Frontal cortex (tissue), 3 donors: ENCODE measurements at regions not wholly inside any gene's neighbourhood (a gene's known extent, or its start where the extent isn't known, plus 50 kb on each side); places are given as distances from the start of the nearest gene placed in this dataset.
"Not testable (repeated sequence)": the region's sequence is repeated elsewhere in the genome, so short reads cannot be mapped to it uniquely, and the experiment has no call there.

Source experiments
- DNase-seq, 2 donors: peaks; one replicate each; pipeline ENCODE4 v3.0.0; 2012; ENCODE audit warnings: low spot score in 2 of 2
- FAIRE-seq: peaks from 2 replicates; lab custom pipeline; 2012; peaks lifted over from hg19 to GRCh38; lab: Jason Lieb, UNC
- donor health status: control.
- donor health status: control.
- donor health status: control.

DNA sequence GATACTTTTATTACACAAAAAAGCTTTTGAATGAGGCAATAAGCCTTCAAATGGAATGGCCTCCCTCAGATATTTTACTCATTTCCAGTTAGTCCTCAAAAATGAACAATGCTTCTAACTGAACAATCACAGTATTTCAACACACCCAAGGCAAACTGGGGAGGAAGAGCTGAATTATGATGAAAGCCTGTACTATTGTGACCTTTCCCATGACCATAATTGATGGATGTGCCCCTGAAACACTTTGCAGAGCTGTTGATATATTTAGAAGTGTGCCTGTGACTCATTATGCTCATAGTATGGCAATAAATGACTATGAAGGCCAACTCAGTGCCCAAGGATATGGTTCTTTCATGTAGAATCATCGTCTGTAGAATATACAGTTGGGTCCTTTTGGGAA, 248.1 kb downstream of the AHR start:
- no peak for FAIRE-seq
- no peak for DNase-seq

DNA sequence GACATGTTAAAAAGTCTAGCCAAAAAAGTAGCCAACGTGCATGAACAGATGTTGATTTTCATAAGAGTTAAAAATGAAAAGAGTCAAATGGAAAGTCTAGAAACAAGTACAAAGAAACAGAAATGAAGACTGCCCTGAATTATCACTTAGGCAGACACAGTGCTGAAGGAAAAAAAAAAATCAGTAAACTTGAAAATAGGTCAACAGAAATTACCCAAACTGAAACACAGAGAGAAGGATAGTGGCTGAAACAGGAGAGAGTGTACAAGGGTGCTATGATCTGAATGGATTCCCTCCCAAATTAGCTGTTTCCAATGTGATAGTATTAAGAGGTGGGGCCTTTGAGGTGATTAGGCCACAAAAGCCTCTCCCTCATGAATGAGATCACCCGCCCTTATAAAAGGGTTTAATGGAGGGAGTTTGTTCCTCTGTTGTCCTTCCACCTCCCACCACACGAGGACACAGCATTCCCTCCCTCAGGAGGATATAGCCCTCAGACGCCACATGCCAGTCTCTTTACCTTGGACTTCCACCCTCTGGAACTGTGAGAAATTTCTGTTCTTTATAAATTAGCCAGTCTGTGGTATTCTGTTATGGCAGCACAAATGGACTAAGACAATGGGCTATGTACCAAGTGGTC, 249.7 kb downstream of the AHR start:
- DNase-seq: no peak
- no peak for FAIRE-seq

DNA sequence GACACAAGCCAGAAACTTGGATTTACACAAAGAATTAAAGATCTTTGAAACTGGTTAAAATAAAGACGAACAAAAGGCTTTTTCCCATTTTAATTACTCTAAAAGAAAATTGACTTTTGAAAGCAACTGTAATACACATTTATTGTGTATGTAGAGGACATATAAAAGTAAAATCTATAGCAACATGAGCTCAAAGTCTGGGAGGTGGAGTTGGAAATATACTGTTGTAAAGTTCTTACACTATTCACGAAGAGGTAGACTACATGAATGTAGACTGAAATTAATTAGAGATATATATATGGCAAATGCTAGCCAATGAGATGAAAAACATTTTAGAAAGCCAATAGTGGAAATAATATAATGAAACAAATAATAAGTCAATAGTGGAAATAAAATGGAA, 251.0 kb downstream of the AHR start:
- no peak for DNase-seq
- no peak for FAIRE-seq

DNA sequence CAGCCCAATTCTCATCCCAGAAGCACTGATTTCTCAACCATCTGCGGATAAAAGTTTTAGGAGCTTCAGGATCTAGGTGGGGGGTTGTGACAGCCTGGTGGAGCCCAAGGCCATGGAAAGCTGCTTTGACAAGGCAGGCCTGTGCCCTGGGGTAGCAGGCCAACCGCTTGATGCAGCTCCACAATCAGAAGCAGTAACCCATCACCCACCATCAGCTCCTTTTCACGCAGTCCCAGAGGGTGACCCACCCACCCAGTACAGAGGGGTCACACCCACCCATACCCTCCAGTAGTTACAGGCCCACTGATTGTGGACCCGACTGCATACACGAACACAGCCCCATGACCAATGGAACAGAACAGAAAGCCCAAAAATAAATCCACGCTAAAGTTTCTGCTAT, 253.9 kb downstream of the AHR start:
- no peak for DNase-seq
- FAIRE-seq: no peak

DNA sequence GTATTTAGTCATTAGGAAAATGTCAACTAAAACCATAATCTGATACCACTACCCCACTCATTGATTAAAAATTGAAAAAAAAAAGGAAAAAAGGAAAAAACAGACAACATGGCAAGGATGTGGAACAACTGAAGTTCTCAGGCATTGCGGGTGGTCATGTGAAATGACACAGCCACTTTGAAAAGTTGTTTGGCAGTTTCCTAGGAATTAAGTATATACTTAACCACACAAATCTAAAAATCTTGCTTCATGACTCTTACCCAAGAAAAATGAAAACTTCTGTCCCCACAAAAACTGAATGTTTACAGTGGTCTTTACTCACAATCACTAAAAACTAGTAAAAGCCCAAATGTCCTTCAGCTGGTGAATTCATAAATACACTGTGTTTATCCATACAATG, 254.5 kb downstream of the AHR start:
- no peak for FAIRE-seq
- no peak for DNase-seq

DNA sequence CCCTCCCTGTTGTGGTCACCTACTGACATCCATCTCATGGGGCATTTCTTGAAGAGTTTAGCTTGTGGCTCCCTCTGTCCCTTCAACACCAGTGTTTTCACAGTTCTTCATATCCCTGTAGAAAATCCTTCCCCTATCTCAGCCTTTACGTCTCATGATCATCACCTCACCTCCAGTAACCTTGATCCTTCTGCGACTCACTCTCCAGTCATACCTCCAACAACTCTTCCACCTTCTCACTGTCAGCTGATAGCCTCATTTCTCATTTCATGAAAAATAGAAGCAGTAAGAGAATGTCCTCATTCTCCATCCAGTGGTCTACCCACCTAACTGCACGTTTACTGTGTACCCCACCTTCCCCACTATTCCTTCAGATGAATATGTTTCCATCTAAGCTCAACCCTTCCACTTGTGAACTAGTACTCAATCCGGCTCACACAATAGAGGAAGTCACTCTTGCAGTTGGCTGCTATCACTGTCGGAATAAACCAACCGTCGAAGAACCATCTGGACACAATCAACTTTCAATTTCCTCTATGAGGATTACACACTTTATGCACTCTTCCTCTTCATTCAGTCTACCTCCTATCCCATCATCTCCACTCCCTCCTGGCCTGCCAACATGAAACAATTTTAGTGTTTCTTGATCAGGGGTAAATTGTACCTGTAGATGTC, 256.0 kb downstream of the AHR start:
- FAIRE-seq: no peak
- DNase-seq: no peak

DNA sequence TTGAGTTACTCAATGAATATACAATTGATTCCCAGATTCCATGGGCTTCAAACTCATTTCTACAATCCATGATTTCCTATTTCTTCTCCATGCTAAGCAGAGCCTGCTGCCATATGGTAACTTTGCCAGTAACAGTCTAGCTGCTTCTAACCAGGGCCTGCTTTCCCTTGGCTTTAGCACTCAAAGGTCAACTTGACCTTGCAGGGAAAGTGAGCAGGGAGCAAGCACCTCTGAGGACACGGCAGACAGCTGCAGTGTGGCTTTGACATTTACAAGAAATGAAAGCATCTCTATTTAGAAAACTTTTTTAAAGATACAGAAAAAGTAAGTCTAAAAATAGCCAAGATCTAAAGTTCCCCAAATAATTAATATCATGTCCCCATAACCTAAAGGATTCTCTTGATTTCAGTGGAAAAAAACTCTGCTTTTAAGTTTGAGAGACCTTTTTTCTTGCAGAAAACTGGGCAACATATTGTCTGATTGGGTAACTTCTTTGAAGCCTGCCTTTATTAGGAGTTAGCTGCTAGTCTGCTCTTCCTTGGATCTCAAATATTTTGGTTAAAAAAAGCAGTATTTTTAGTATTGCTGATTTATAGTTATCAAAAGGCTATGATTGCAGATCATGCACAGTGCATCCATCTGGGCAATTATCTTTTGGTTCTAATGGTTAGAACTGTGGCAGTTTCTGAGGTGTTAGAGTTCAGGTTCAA, 257.9 kb downstream of the AHR start:
- FAIRE-seq (no peak), DNase-seq (no peak)

DNA sequence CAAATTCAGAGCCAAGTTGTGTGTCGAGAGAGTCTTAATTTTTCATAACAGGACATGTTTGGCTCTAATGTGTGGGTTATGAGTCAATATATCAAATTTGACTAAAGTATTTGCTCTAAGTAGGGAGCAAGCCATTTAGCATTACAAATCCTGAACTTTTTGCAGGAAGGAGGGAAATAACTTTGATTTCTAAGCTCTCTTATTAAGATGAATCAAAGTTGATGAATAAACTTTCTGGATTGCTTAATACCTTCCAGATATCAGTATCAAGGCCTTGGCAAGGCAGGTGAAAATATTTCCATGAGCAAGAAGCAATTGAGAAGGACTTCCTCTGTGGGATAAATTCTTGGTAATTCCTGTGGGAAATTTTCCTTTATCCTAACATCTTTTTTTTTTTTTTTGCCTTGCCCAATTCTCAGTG, 258.8 kb downstream of the AHR start:
- DNase-seq: no peak
- no peak for FAIRE-seq

DNA sequence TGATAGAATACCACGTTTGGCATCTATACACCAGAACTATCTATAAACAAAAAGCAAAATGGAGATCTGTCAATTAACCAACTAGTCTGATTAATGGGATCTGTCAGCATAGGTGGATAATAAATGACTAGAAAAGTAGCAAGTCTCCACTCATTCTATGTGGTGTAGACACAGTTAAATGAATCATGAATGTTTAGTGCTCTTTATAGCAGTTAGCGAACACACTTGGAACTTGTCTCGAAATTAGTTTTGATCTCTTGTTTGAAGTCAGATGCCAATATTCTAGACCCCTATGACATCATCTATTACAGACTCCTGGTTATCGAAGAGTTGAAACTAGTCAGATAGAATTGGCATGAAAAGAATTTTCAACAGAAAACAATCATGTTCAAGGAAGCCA, 259.7 kb downstream of the AHR start:
- DNase-seq (no peak), FAIRE-seq (no peak)

DNA sequence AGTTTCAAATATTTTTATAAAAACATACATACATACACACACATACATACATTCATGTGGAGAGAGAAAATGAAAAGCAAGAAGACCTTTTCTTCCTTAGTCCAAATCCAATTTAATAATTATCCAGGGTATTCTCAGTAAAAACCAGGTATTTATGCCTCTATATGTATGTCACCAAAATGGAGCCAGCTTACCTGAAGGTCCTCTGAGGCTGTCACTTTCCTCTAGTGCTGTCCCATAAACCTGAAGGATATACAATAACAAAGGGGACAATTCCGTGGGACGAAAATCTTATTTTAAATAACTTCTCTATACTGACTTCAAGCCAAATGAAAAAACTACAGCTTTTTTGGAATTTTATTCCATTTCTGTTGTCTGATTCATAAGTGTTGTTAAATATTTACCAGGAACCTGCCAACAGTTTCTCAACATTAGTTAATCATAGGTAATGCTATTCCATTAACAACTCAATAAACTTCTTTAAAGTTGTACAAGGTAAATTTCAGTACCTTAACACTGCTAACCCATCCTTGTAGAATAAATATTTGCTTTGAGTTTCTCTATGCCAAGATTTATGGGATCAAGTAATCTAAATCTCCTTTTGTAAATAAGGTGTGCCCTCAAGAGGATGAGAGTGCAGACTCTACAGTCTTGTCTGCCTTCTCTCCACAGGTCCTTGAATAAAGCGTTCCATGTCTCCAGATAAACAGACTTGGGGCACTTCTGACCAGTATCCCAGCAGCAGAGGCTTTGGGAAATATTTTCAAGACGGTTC, 260.3 kb downstream of the AHR start:
- no peak for FAIRE-seq

DNA sequence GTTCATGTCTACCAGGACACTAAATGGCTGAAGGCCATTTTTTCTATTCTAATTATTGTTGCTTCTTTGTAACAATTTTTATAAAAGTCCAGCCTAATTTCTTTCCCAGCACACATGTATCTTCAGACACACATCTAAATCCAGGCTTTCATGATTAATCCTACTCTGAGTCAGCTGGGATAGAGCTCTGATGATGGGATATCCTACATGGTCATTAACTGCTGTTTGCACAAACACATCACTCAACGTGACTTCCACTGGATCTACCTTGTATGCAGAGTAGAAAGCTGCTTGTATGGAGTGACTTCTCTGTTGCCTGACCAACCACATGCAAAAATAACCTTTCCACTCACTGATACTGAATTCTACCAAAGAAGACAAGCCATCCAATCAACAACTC, 260.9 kb downstream of the AHR start:
- no peak for FAIRE-seq
- DNase-seq: no peak

More for the DNA sequence above, 260.3 kb downstream of the AHR start:
- no peak for DNase-seq

DNA sequence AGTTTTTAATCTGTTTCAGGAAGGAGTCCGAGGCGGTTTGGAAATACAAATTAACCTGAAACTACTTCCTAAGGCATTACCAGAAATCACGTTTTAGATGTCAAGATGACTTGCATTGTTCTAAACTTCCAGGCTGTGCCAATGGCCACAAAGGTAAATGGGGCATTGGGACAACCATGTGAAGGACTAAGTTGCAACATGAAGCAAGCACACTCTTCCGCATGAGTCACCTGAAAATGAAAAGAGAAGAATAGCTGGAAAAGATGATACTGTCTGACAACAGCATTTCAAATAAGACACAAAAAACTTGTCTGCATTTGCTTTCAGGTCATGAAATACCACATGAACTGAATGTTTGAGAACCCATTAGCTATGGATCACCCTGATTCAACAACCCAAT, 262.1 kb downstream of the AHR start:
- no peak for FAIRE-seq
- DNase-seq: no peak

DNA sequence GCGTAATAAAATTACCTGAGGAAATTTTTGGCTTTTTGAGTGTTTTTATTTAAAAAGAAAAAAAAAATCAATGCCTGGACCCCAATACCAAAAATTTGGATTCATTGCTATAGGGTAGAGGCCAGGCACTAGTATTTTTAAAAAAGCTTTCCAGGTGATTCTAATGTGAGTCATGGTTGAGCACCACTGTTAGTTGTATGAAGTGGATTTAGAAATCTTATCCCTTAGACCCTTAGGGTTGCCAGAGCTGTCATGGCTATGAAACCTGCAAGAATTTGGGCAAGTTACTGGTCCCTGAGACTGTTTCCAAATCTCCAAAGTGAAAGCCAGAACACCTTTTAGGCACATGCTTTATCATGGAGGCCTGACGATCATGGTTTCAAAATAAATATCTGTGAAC, 262.5 kb downstream of the AHR start:
- FAIRE-seq (no peak), DNase-seq (no peak)

DNA sequence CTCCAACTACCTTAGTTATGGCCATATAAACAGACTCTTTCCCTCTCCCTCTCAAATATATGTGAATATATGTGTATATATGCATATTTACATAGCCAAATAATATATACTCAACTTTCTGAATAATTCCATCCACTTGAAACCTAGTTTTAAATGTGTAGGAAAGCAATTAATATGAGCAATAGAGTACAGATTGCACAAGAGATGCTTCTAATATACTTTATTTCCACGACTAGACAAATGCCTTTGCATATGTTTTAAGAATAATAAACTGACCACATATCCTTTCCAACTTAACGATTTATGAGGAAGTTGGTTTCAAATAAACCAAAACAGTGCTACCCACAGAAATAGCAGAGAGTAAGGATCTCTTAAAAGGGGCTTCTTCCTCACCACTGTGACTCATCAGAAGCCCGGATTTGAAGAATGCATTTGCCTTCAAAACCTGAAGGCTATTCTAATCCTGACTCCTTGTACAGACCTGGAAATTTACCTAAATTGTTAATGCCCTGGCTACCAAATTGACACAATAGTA, 266.3 kb downstream of the AHR start:
- DNase-seq: no peak
- no peak for FAIRE-seq

DNA sequence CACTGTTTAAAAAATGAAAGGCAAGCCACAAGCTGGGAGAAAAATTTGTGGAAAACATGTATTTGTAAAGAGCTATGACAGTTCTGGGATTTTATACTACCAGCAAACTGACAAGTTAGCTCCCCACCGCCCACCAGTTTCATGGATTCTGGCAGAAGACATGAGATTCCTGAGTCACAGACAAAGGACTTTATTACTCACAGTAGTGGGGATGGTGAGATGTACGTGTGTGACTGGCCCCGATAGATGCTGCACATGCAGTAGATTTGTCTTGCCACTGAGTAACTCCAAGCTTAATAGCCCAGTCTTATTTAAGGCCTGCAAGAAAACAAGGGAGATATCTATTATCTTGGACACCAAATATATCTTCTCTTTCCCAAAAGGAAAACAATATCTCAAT, 281.7 kb downstream of the AHR start:
- no peak for FAIRE-seq
- DNase-seq: no peak

DNA sequence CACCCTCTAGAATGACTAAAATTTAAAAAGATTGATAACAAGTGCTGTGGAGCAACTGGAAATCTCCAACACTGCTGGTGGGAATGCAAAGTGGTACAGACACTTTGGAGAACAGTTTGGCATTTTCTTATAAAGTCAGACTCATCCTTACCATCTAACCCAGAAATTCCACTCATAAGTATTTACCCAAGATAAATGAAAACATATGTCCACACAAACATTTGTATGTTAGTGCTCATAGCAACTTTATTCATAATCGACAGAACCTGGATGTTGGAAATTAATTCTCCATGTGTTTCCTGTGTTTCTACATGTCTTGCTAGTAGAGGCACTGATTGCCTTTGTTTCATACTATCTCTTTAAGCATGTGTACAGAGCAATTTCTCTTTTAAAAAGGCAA, 282.4 kb downstream of the AHR start:
- FAIRE-seq (no peak), DNase-seq (no peak)

DNA sequence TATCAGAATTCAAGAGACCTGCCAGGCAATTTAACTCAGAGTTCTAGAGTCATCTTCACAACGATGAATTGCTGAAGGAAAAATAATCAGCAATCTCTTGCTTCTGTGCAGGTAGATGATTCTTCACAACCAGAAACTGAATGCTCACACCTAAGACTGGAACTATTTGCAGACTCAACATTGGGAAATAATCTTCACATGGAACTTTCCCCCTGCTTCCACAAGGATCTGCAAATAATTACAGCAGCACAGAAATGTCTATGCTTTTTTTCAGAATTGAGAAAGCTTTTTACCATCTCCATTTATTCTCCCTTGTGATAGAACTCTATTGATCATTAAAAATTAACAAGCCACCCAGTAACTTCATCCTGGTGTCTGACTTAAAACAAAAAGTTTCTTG, 282.8 kb downstream of the AHR start:
- FAIRE-seq: no peak
- no peak for DNase-seq

DNA sequence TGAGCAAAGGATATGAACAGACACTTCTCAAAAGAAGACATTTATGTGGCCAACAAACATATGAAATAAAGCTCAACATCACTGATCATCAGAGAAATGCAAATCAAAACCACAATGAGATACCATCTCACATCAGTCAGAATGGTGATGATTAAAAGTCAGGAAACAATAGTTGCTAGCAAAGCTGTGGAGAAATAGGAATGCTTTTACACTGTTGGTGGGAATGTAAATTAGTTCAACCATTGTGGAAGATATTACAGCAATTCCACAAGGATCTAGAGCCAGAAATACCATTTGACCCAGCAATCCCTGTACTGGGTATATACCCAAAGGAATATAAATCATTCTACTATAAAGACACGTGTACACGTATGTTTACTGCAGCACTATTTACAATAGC, 284.2 kb downstream of the AHR start:
- FAIRE-seq, DNase-seq: not testable (repeated sequence)

DNA sequence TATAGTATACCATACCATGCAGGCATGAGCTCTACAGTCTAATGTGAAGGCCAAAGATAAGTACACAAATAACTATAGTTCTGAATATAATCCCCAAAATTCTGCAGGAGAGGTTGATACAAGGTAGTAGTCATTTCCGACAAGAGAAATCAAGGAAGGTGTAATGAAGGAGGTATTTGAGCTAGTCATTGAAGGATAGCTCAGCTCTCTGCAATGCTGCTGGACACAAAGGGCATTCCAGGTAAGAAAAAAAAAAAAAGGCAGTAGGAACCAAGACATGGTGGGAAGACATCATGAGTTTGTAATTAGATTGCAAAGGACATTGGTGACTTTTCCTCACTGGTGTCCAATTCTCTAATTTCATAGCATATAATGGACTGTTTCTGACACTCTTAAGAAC, 285.3 kb downstream of the AHR start:
- FAIRE-seq (no peak), DNase-seq (no peak)

DNA sequence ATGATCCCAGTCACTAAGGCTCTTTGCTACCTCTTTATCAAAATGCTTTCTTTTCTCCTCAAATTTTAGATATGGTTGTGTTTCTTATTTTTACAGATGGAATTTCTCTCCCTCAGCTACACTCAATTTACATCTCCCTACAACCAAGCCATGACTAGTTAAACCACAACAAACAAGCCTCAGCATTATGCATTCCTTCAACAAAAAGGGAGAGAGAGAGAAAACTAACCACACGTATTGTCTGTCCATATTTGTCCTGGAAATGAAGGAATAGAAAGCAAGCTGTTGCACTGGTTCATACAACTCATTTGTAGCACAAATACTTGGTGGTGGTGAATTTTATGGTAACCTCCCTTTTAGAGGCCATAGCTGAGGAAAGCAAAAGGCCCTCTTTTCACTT, 286.4 kb downstream of the AHR start:
- DNase-seq (no peak), FAIRE-seq (no peak)
